ENCODE measurements at regions not wholly inside any gene's neighbourhood (a gene's known extent, or its start where the extent isn't known, plus 50 kb on each side); places are given as distances from the start of the nearest gene placed in this dataset.

GRCh38 chr9:120197605-120198004, 382.4 kb downstream of the CDK5RAP2 start:
- H3K36me3 ChIP-seq (ENCODE audit: control insufficient read depth, insufficient read depth, low read length), result no peaks in the 10 kb centered on the region

GRCh38 chr9:120191141-120191540, 388.8 kb downstream of the CDK5RAP2 start:
- Histone ChIP-seq H3K9ac (ENCODE audit: low read length) (no peak overlapping the region), H3K4me3 (ENCODE audit: low read length) (no peak overlapping the region), H3K27me3 (ENCODE audit: control insufficient read depth, insufficient read depth, low read length) (no peaks in the 10 kb centered on the region), H3K36me3 (ENCODE audit: control insufficient read depth, insufficient read depth, low read length) (no peaks in the 10 kb centered on the region), H3K27ac (ENCODE audit: low read depth, low read length) (no peak overlapping the region), H3K4me1 (ENCODE audit: control insufficient read depth, insufficient read depth, low read length) (no peaks in the 10 kb centered on the region)

More at GRCh38 chr9:120197605-120198004, 382.4 kb downstream of the CDK5RAP2 start:
- H3K4me1 ChIP-seq (ENCODE audit: control insufficient read depth, insufficient read depth, low read length), result no peaks in the 10 kb centered on the region
- no peak overlapping the region for H3K9ac ChIP-seq (ENCODE audit: low read length)
- H3K27me3 ChIP-seq (ENCODE audit: control insufficient read depth, insufficient read depth, low read length), result no peaks in the 10 kb centered on the region
- no peak overlapping the region for H3K4me3 ChIP-seq (ENCODE audit: low read length)
- H3K27ac ChIP-seq (ENCODE audit: low read depth, low read length), result no peak overlapping the region

GRCh38 chr9:120187758-120188157, 392.2 kb downstream of the CDK5RAP2 start:
- no peak overlapping the region for H3K4me3 ChIP-seq (ENCODE audit: low read length)
- H3K36me3 ChIP-seq (ENCODE audit: control insufficient read depth, insufficient read depth, low read length), result no peaks in the 10 kb centered on the region
- H3K4me1 ChIP-seq (ENCODE audit: control insufficient read depth, insufficient read depth, low read length), result no peaks in the 10 kb centered on the region
- no peak overlapping the region for H3K27ac ChIP-seq (ENCODE audit: low read depth, low read length)
- no peaks in the 10 kb centered on the region for H3K27me3 ChIP-seq (ENCODE audit: control insufficient read depth, insufficient read depth, low read length)
- no peak overlapping the region for H3K9ac ChIP-seq (ENCODE audit: low read length)

GRCh38 chr9:120186276-120186675, 393.7 kb downstream of the CDK5RAP2 start:
- no peak overlapping the region for H3K9ac ChIP-seq (ENCODE audit: low read length)
- no peak overlapping the region for H3K4me3 ChIP-seq (ENCODE audit: low read length)
- no peaks in the 10 kb centered on the region for H3K36me3 ChIP-seq (ENCODE audit: control insufficient read depth, insufficient read depth, low read length)
- H3K27me3 ChIP-seq (ENCODE audit: control insufficient read depth, insufficient read depth, low read length), result no peaks in the 10 kb centered on the region
- H3K27ac ChIP-seq (ENCODE audit: low read depth, low read length), result no peak overlapping the region
- no peaks in the 10 kb centered on the region for H3K4me1 ChIP-seq (ENCODE audit: control insufficient read depth, insufficient read depth, low read length)

- Histone ChIP-seq H3K27ac (ENCODE audit: low read depth, low read length) (no peak overlapping the region), H3K4me1 (ENCODE audit: control insufficient read depth, insufficient read depth, low read length) (no peaks in the 10 kb centered on the region), H3K4me3 (ENCODE audit: low read length) (no peak overlapping the region), H3K36me3 (ENCODE audit: control insufficient read depth, insufficient read depth, low read length) (no peaks in the 10 kb centered on the region), H3K9ac (ENCODE audit: low read length) (no peak overlapping the region), H3K27me3 (ENCODE audit: control insufficient read depth, insufficient read depth, low read length) (no peaks in the 10 kb centered on the region)
These were observed 395.7 kb downstream of the CDK5RAP2 start for GRCh38 chr9:120184266-120184665.

GRCh38 chr9:120183615-120184014, 396.4 kb downstream of the CDK5RAP2 start:
- H3K9ac ChIP-seq (ENCODE audit: low read length), result no peak overlapping the region
- no peaks in the 10 kb centered on the region for H3K27me3 ChIP-seq (ENCODE audit: control insufficient read depth, insufficient read depth, low read length)
- H3K4me3 ChIP-seq (ENCODE audit: low read length), result no peak overlapping the region
- no peaks in the 10 kb centered on the region for H3K4me1 ChIP-seq (ENCODE audit: control insufficient read depth, insufficient read depth, low read length)
- H3K36me3 ChIP-seq (ENCODE audit: control insufficient read depth, insufficient read depth, low read length), result no peaks in the 10 kb centered on the region
- H3K27ac ChIP-seq (ENCODE audit: low read depth, low read length), result no peak overlapping the region

GRCh38 chr9:120182011-120182410, 398.0 kb downstream of the CDK5RAP2 start:
- no peaks in the 10 kb centered on the region for H3K36me3 ChIP-seq (ENCODE audit: control insufficient read depth, insufficient read depth, low read length)
- no peak overlapping the region for H3K9ac ChIP-seq (ENCODE audit: low read length)
- no peaks in the 10 kb centered on the region for H3K4me1 ChIP-seq (ENCODE audit: control insufficient read depth, insufficient read depth, low read length)
- H3K27me3 ChIP-seq (ENCODE audit: control insufficient read depth, insufficient read depth, low read length), result no peaks in the 10 kb centered on the region
- no peak overlapping the region for H3K4me3 ChIP-seq (ENCODE audit: low read length)
- H3K27ac ChIP-seq (ENCODE audit: low read depth, low read length), result no peak overlapping the region

GRCh38 chr9:120177121-120177520, 402.8 kb downstream of the CDK5RAP2 start:
- H3K4me3 ChIP-seq (ENCODE audit: low read length), result no peak overlapping the region
- no peak overlapping the region for H3K9ac ChIP-seq (ENCODE audit: low read length)
- H3K36me3 ChIP-seq (ENCODE audit: control insufficient read depth, insufficient read depth, low read length), result no peaks in the 10 kb centered on the region
- no peak overlapping the region for H3K27ac ChIP-seq (ENCODE audit: low read depth, low read length)
- no peaks in the 10 kb centered on the region for H3K4me1 ChIP-seq (ENCODE audit: control insufficient read depth, insufficient read depth, low read length)
- H3K27me3 ChIP-seq (ENCODE audit: control insufficient read depth, insufficient read depth, low read length), result no peaks in the 10 kb centered on the region

GRCh38 chr9:120175031-120175430, 404.9 kb downstream of the CDK5RAP2 start:
- Histone ChIP-seq H3K9ac (ENCODE audit: low read length) (no peak overlapping the region), H3K27me3 (ENCODE audit: control insufficient read depth, insufficient read depth, low read length) (no peaks in the 10 kb centered on the region), H3K4me1 (ENCODE audit: control insufficient read depth, insufficient read depth, low read length) (no peaks in the 10 kb centered on the region), H3K4me3 (ENCODE audit: low read length) (no peak overlapping the region), H3K27ac (ENCODE audit: low read depth, low read length) (no peak overlapping the region), H3K36me3 (ENCODE audit: control insufficient read depth, insufficient read depth, low read length) (no peaks in the 10 kb centered on the region)

- Histone ChIP-seq H3K27ac (ENCODE audit: low read depth, low read length) (no peak overlapping the region), H3K9ac (ENCODE audit: low read length) (no peak overlapping the region), H3K27me3 (ENCODE audit: control insufficient read depth, insufficient read depth, low read length) (no peaks in the 10 kb centered on the region), H3K36me3 (ENCODE audit: control insufficient read depth, insufficient read depth, low read length) (no peaks in the 10 kb centered on the region), H3K4me1 (ENCODE audit: control insufficient read depth, insufficient read depth, low read length) (no peaks in the 10 kb centered on the region), H3K4me3 (ENCODE audit: low read length) (no peak overlapping the region)
These were observed 418.2 kb downstream of the CDK5RAP2 start for GRCh38 chr9:120161776-120162175.

- H3K4me1 ChIP-seq (ENCODE audit: control insufficient read depth, insufficient read depth, low read length), result no peaks in the 10 kb centered on the region
- no peaks in the 10 kb centered on the region for H3K27me3 ChIP-seq (ENCODE audit: control insufficient read depth, insufficient read depth, low read length)
- no peaks in the 10 kb centered on the region for H3K36me3 ChIP-seq (ENCODE audit: control insufficient read depth, insufficient read depth, low read length)
- H3K4me3 ChIP-seq (ENCODE audit: low read length), result no peak overlapping the region
- no peak overlapping the region for H3K9ac ChIP-seq (ENCODE audit: low read length)
- H3K27ac ChIP-seq (ENCODE audit: low read depth, low read length), result no peak overlapping the region
These were observed 421.7 kb downstream of the CDK5RAP2 start for GRCh38 chr9:120158221-120158620.

- Histone ChIP-seq H3K4me1 (ENCODE audit: control insufficient read depth, insufficient read depth, low read length) (no peaks in the 10 kb centered on the region), H3K4me3 (ENCODE audit: low read length) (no peak overlapping the region), H3K36me3 (ENCODE audit: control insufficient read depth, insufficient read depth, low read length) (no peaks in the 10 kb centered on the region), H3K27me3 (ENCODE audit: control insufficient read depth, insufficient read depth, low read length) (no peaks in the 10 kb centered on the region), H3K9ac (ENCODE audit: low read length) (no peak overlapping the region), H3K27ac (ENCODE audit: low read depth, low read length) (no peak overlapping the region)
These were observed 423.6 kb downstream of the CDK5RAP2 start for GRCh38 chr9:120156376-120156775.

- H3K36me3 ChIP-seq (ENCODE audit: control insufficient read depth, insufficient read depth, low read length), result no peaks in the 10 kb centered on the region
- H3K27me3 ChIP-seq (ENCODE audit: control insufficient read depth, insufficient read depth, low read length), result no peaks in the 10 kb centered on the region
- H3K4me3 ChIP-seq (ENCODE audit: low read length), result no peak overlapping the region
- no peaks in the 10 kb centered on the region for H3K4me1 ChIP-seq (ENCODE audit: control insufficient read depth, insufficient read depth, low read length)
- no peak overlapping the region for H3K27ac ChIP-seq (ENCODE audit: low read depth, low read length)
- no peak overlapping the region for H3K9ac ChIP-seq (ENCODE audit: low read length)
These were observed 426.7 kb downstream of the CDK5RAP2 start for GRCh38 chr9:120153258-120153657.
